ENCODE measurements at regions not wholly inside any gene's neighbourhood (a gene's known extent, or its start where the extent isn't known, plus 50 kb on each side); places are given as distances from the start of the nearest gene placed in this dataset.

DNA sequence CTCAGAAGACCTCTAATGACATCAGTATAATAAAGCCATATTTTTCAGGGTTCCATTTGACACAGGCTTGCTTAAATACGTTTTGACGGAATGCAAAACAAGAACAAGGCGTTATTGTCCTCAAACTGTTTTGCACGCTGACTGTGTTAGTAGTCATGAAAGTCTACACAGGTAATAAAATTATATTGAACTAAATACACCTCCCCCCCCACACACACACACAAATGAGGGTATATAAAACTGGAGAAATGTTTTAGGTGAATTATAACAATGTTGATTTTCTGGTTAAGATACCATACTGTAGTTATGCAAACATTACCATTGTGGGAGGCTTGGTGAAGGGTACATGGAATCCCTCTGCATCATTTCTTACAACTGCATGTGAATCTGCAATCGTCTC is 257.1 kb upstream of the ARRDC4 start:
- TF ChIP-seq, protein P1, sequence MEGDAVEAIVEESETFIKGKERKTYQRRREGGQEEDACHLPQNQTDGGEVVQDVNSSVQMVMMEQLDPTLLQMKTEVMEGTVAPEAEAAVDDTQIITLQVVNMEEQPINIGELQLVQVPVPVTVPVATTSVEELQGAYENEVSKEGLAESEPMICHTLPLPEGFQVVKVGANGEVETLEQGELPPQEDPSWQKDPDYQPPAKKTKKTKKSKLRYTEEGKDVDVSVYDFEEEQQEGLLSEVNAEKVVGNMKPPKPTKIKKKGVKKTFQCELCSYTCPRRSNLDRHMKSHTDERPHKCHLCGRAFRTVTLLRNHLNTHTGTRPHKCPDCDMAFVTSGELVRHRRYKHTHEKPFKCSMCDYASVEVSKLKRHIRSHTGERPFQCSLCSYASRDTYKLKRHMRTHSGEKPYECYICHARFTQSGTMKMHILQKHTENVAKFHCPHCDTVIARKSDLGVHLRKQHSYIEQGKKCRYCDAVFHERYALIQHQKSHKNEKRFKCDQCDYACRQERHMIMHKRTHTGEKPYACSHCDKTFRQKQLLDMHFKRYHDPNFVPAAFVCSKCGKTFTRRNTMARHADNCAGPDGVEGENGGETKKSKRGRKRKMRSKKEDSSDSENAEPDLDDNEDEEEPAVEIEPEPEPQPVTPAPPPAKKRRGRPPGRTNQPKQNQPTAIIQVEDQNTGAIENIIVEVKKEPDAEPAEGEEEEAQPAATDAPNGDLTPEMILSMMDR (IDR thresholded peaks at IDR 0.05): no peak
- no peak for TF ChIP-seq POLR2A (IDR thresholded peaks at IDR 0.05)

All from ovary (tissue), 3 donors.